GM23248 (cell line): ENCODE measurements at regions not wholly inside any gene's neighbourhood (a gene's known extent, or its start where the extent isn't known, plus 50 kb on each side); places are given as distances from the start of the nearest gene placed in this dataset.

Source experiments
- DNase-seq: peaks from one replicate; pipeline ENCODE4 v3.0.0-alpha.2; 2015
- H2AFZ ChIP-seq: fragments of 200-600 bp; sonication (generic); 2 replicates; pipeline ENCODE4 v1.6.1; 2016; ENCODE audit warnings: antibody characterized with exemption
- H3F3A ChIP-seq: fragments of 200-600 bp; sonication (generic); 2 replicates; pipeline ENCODE4 v1.6.1; 2016; ENCODE audit warnings: mild to moderate bottlenecking, antibody characterized with exemption, mixed run types; ENCODE audit not compliant: insufficient read depth
- H3K27ac ChIP-seq: fragments of 200-600 bp; sonication (generic); 2 replicates; pipeline ENCODE4 v1.5.1; 2016; ENCODE audit warnings: mild to moderate bottlenecking
- H3K27me3 ChIP-seq: fragments of 200-600 bp; sonication (generic); replicated peaks from 2 replicates; pipeline ENCODE4 v1.6.1; 2016; ENCODE audit warnings: mild to moderate bottlenecking; ENCODE audit not compliant: insufficient read depth
- H3K36me3 ChIP-seq: fragments of 200-600 bp; sonication (generic); 2 replicates; pipeline ENCODE4 v1.6.1; 2016; ENCODE audit warnings: low read depth, mild to moderate bottlenecking
- H3K4me1 ChIP-seq: fragments of 200-600 bp; sonication (generic); 2 replicates; pipeline ENCODE4 v1.6.1; 2016; ENCODE audit warnings: mild to moderate bottlenecking; ENCODE audit not compliant: insufficient read depth
- H3K4me2 ChIP-seq: fragments of 200-600 bp; sonication (generic); one replicate; pipeline ENCODE4 v1.6.1; 2016; ENCODE audit warnings: mild to moderate bottlenecking; ENCODE audit not compliant: unreplicated experiment
- H3K4me3 ChIP-seq: fragments of 200-600 bp; sonication (generic); 2 replicates; pipeline ENCODE4 v1.5.1; 2016; ENCODE audit warnings: mild to moderate bottlenecking
- H3K79me2 ChIP-seq: fragments of 200-600 bp; sonication (generic); 2 replicates; pipeline ENCODE4 v1.6.1; 2016; ENCODE audit warnings: mild to moderate bottlenecking; ENCODE audit not compliant: insufficient read depth
- H3K9ac ChIP-seq: fragments of 200-600 bp; sonication (generic); 2 replicates; pipeline ENCODE4 v1.6.1; 2016; ENCODE audit warnings: mild to moderate bottlenecking
- H3K9me2 ChIP-seq: fragments of 200-600 bp; sonication (generic); 2 replicates; pipeline ENCODE4 v1.6.1; 2016; ENCODE audit warnings: mixed run types, mild to moderate bottlenecking, moderate library complexity; ENCODE audit not compliant: insufficient read depth
- H3K9me3 ChIP-seq: fragments of 200-600 bp; sonication (generic); one replicate; pipeline ENCODE4 v1.6.1; 2017; ENCODE audit warnings: low read depth
- H4K20me1 ChIP-seq: fragments of 200-600 bp; sonication (generic); 2 replicates; pipeline ENCODE4 v1.6.0; 2016; ENCODE audit not compliant: insufficient read depth
- EZH2 ChIP-seq: fragments of 200-600 bp; sonication (generic); IDR thresholded peaks from 2 replicates; pipeline ENCODE4 v1.6.1; 2018; ENCODE audit warnings: antibody characterized with exemption, mild to moderate bottlenecking; ENCODE audit not compliant: insufficient read depth, poor library complexity, severe bottlenecking
- EZH2phosphoT487 ChIP-seq: fragments of 200-600 bp; sonication (generic); IDR thresholded peaks from 2 replicates; pipeline ENCODE4 v1.6.1; 2018; ENCODE audit warnings: antibody characterized with exemption, moderate library complexity, mild to moderate bottlenecking, low read depth; ENCODE audit not compliant: insufficient read depth
- WGBS, 2 experiments: methylation state at CpG; one replicate each; pipeline ENCODE4 v1.1.6; 2015 to 2017; ENCODE audit warnings: low lambda C conversion rate in 2 of 2, low coverage in 1 of 2; ENCODE audit errors: missing lambda C conversion rate in 2 of 2; 5-methylcytosine and 5-hydroxymethylcytosine counted together
- in situ Hi-C: fragments of 300-500 bp; cut with MboI; formaldehyde crosslinking; loops from 2 replicates; pipeline ENCODE4 v1.15.0; 2020

DNA sequence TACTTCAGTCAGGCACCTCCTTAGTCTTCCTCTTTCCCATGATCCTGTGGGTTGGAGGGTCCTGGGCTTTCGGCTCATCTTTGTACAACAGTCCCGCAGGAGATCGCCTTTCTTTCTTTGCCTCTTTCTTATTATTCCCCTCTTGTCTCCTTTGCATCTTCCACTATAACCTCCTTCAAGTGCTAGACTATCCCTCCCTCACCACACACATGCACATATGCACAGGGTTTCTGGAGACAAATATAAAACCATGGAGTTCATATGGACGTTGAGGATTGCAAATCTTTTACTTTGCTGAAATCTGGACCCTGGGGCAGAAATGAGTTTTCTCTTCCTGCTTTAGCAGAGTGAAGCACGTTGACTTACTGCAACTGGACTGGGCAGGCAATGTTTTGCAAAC is 80.3 kb downstream of the TMEM17 start:
- H3K27ac ChIP-seq = no peak overlapping the region
- TF ChIP-seq EZH2 = no peak
- no peak for TF ChIP-seq EZH2phosphoT487
- H3F3A ChIP-seq = no peaks in the 10 kb centered on the region
- in situ Hi-C loops = no loop called here
- no peak overlapping the region for H2AFZ ChIP-seq
- no peak overlapping the region for H3K4me3 ChIP-seq
- no peak overlapping the region for H3K9ac ChIP-seq
- H3K79me2 ChIP-seq = no peaks in the 10 kb centered on the region
- no peaks in the 10 kb centered on the region for H4K20me1 ChIP-seq
- H3K4me1 ChIP-seq = no peaks in the 10 kb centered on the region
- DNase-seq = no peak
- H3K9me2 ChIP-seq = no peaks in the 10 kb centered on the region
- H3K27me3 ChIP-seq = no peaks in the 10 kb centered on the region
- no peak overlapping the region for H3K4me2 ChIP-seq
- no peaks in the 10 kb centered on the region for H3K9me3 ChIP-seq
- 63 to 65% methylated on average over 5 of the region's 5 CpGs for WGBS, 2 experiments
- H3K36me3 ChIP-seq = no peaks in the 10 kb centered on the region

DNA sequence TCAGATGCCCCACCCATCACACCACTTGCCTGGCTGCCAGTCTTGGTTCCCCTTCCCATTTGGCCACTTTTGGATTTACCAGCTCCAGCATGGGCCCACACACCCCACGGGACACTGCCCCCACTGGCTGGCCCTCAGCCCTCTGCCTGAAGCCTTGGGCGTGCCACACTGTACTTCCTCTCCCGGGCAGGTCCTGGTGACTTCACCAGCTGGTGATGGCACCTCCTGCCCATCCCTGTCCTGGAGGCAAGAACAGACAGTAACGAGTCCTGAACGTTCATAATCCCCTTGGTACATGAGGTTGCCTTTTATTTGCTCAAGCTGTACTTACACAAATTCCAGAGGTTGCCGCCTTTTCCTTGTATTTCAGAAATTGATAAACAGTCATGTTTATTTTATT is 81.1 kb downstream of the TMEM17 start:
- H3K9me2 ChIP-seq = no peaks in the 10 kb centered on the region
- H2AFZ ChIP-seq = no peak overlapping the region
- H3K4me1 ChIP-seq = no peaks in the 10 kb centered on the region
- H3K9me3 ChIP-seq = no peaks in the 10 kb centered on the region
- DNase-seq = no peak
- no peaks in the 10 kb centered on the region for H3F3A ChIP-seq
- H3K79me2 ChIP-seq = no peaks in the 10 kb centered on the region
- no peaks in the 10 kb centered on the region for H4K20me1 ChIP-seq
- no peak overlapping the region for H3K4me3 ChIP-seq
- 51 to 53% methylated on average over 6 of the region's 6 CpGs for WGBS, 2 experiments
- H3K27ac ChIP-seq = no peak overlapping the region
- no peak for TF ChIP-seq EZH2
- TF ChIP-seq EZH2phosphoT487 = no peak
- in situ Hi-C loops = no loop called here
- no peaks in the 10 kb centered on the region for H3K36me3 ChIP-seq
- H3K9ac ChIP-seq = no peak overlapping the region
- no peak overlapping the region for H3K4me2 ChIP-seq
- no peaks in the 10 kb centered on the region for H3K27me3 ChIP-seq

DNA sequence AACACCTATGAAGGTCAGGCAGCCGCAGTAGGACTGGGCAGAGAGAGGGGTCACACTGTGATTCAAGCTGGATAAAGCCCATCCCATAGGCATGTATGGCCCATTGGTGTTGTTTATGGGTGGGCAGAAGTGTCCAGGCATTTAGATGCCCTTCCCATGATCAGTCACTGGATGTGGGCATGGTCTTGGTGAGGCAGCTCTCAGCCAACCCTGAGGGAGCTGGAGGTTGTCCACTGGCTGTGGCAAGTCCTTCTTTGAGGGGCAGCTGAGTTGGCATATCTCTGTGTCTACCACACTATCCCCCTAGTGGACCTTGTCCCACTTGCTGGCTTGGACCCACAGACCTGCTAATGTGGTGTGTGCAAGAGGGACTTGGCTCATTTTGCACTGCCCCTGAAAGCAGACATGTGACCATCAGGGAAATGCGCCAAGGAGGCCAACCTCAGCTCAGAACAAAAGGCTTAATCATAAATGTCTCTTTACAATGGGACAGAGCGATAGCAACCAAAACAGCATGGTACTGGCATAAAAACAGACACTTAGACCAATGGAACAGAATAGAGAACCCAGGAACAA is 82.0 kb downstream of the TMEM17 start:
- Histone ChIP-seq H3K27ac (no peak overlapping the region), H3K9me3 (no peaks in the 10 kb centered on the region), H3K9ac (no peak overlapping the region), H3K4me3 (no peak overlapping the region), H2AFZ (no peak overlapping the region), H4K20me1 (no peaks in the 10 kb centered on the region), H3F3A (no peaks in the 10 kb centered on the region), H3K36me3 (no peaks in the 10 kb centered on the region), H3K9me2 (no peaks in the 10 kb centered on the region), H3K4me2 (no peak overlapping the region), H3K4me1 (no peaks in the 10 kb centered on the region), H3K27me3 (no peaks in the 10 kb centered on the region), H3K79me2 (no peaks in the 10 kb centered on the region)
- TF ChIP-seq EZH2 = no peak
- no peak for TF ChIP-seq EZH2phosphoT487
- 68 to 74% methylated on average over 3 of the region's 3 CpGs for WGBS, 2 experiments
- DNase-seq = no peak
- in situ Hi-C loops = no loop called here

DNA sequence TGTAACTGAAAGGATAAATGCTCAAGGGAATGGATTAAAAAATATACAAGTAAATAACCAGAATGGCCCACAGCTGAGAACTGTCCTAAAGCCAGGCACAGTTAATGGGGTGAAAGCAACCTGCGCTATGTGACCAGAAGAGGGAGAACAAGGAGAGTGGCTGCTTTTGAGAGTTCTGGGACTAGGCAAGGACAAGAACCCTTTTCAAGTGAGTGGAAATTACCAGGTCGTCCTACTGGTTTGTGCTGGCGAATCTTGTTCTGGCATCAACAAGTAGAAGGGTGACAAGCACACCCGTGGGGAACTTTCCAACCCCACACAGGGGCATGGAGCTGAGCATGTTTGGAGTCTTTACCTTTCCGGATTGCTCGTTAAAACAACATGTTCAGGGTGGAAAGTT is 82.8 kb downstream of the TMEM17 start:
- DNase-seq = peak; percentile 23
- no peak overlapping the region for H3K9ac ChIP-seq
- H3K4me3 ChIP-seq = no peak overlapping the region
- H3K27ac ChIP-seq = no peak overlapping the region
- H3K4me1 ChIP-seq = no peaks in the 10 kb centered on the region
- H3K9me2 ChIP-seq = no peaks in the 10 kb centered on the region
- no peaks in the 10 kb centered on the region for H3K9me3 ChIP-seq
- H3F3A ChIP-seq = no peaks in the 10 kb centered on the region
- H3K4me2 ChIP-seq = no peak overlapping the region
- in situ Hi-C loops = no loop called here
- 69 to 70% methylated on average over 6 of the region's 6 CpGs for WGBS, 2 experiments
- H2AFZ ChIP-seq = no peak overlapping the region; the same call in 1 of the 2 replicates
- H3K79me2 ChIP-seq = no peaks in the 10 kb centered on the region
- H4K20me1 ChIP-seq = no peaks in the 10 kb centered on the region
- no peaks in the 10 kb centered on the region for H3K36me3 ChIP-seq
- H3K27me3 ChIP-seq = no peaks in the 10 kb centered on the region
- TF ChIP-seq EZH2 = no peak
- no peak for TF ChIP-seq EZH2phosphoT487

DNA sequence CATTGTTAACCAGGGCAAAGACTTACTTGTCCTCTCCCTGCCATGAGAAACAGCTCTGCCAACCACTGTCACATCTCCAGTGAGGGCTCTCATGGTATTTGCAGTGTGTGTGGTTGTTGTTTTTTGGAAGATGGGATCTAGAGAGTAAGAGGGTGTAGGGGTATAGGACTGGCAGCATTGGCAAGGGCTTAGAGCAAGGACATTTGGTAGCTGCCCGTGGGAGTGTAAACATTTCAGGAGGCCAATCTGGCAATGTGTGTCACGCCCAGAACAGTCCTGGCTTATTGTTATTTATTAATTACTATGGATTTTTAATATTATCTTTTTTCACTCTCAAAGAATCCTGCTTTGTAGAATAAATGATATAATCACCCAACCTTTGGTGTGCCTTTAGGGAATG is 90.5 kb downstream of the TMEM17 start:
- WGBS, 2 experiments = 81 to 91% methylated on average over 2 of the region's 2 CpGs

More for the DNA sequence above, 90.5 kb downstream of the TMEM17 start:
- DNase-seq = no peak
- in situ Hi-C loops = no loop called here
- no peaks in the 10 kb centered on the region for H3K79me2 ChIP-seq
- no peak overlapping the region for H3K27ac ChIP-seq
- no peaks in the 10 kb centered on the region for H3K36me3 ChIP-seq
- no peaks in the 10 kb centered on the region for H4K20me1 ChIP-seq
- H3K9me3 ChIP-seq = no peaks in the 10 kb centered on the region
- H3K4me3 ChIP-seq = no peak overlapping the region
- H3K4me2 ChIP-seq = no peak overlapping the region
- peaks cover 11% of the 10 kb centered on the region for H3K4me1 ChIP-seq
- TF ChIP-seq EZH2phosphoT487 (no peak), EZH2 (no peak)
- no peak overlapping the region for H2AFZ ChIP-seq
- no peaks in the 10 kb centered on the region for H3K27me3 ChIP-seq
- no peak overlapping the region for H3K9ac ChIP-seq
- H3K9me2 ChIP-seq = no peaks in the 10 kb centered on the region
- no peaks in the 10 kb centered on the region; the same call in 1 of the 2 replicates for H3F3A ChIP-seq
